K562 (cell line): ENCODE measurements at regions not wholly inside any gene's neighbourhood (a gene's known extent, or its start where the extent isn't known, plus 50 kb on each side); places are given as distances from the start of the nearest gene placed in this dataset.

Experiments
- ATAC-seq: fragments of 200-7000 bp; cut with Tn5 transposase; 3 replicates; pipeline ENCODE4 v1.9.1; 2020; ENCODE audit warnings: moderate library complexity
- BruUV-seq: library from RNA; stranded (reverse); fragments of 400-500 nt; replicated peaks from 2 replicates; lab custom pipeline; 2021; lab: Mats Ljungman, UMichigan
- CTCF ChIA-PET: fragments of 300-600 bp; formaldehyde crosslinking; extraction: SDS; loops from one replicate; lab custom pipeline; 2021; ENCODE audit warnings: low intra/inter-chr PET ratio; lab: Yijun Ruan, JAX
- POLR2A ChIA-PET: fragments of 300-600, 350-650 bp; sonication (Branson Sonifier 250); formaldehyde crosslinking; extraction: SDS; loops from one replicate; lab custom pipeline; 2021; ENCODE audit warnings: antibody characterized with exemption, inconsistent platforms; lab: Yijun Ruan, JAX
- DNase-seq, 4 experiments: peaks; one replicate each; pipeline versions ENCODE4 v3.0.0 to v3.0.0-alpha.2; 2011 to 2018; ENCODE audit warnings: low spot score in 3 of 4, mixed read lengths in 3 of 4; ENCODE audit errors: extremely low read depth in 1 of 4
- FAIRE-seq: peaks from 2 replicates; lab custom pipeline; 2011; peaks lifted over from hg19 to GRCh38; lab: Jason Lieb, UNC
- H2AFZ ChIP-seq: 2 replicates; pipeline ENCODE4 v1.6.0; 2011; ENCODE audit warnings: low read depth, low read length, control low read depth, inconsistent platforms
- H3K27ac ChIP-seq: fragments of 200-600 bp; 3 replicates; pipeline ENCODE4 v1.8.0; 2011; ENCODE audit warnings: low read depth, mild to moderate bottlenecking, control low read depth, inconsistent platforms, low read length, moderate library complexity, mixed read lengths; ENCODE audit errors: extremely low read depth
- H3K27me3 ChIP-seq, 2 experiments: fragments of 300-600 bp in 1 of 2; 2 replicates in 1 of 2; 3 replicates in 1 of 2; pipeline versions ENCODE4 v1.6.0 to v1.8.0; 2011; ENCODE audit warnings: inconsistent platforms in 2 of 2, low read length in 2 of 2, mild to moderate bottlenecking in 1 of 2, mixed read lengths in 1 of 2, moderate library complexity in 1 of 2; ENCODE audit not compliant: control insufficient read depth in 2 of 2, insufficient read depth in 2 of 2
- H3K36me3 ChIP-seq: fragments of 300-600 bp; 3 replicates; pipeline ENCODE4 v1.8.0; 2011; ENCODE audit warnings: mild to moderate bottlenecking, low read length, inconsistent platforms; ENCODE audit not compliant: control insufficient read depth, insufficient read depth
- H3K4me1 ChIP-seq, 2 experiments: fragments of 200-600 bp in 1 of 2; replicated peaks in 1 of 2; 2 replicates in 1 of 2; 3 replicates in 1 of 2; pipeline versions ENCODE4 v1.5.1 to v1.8.0; 2011; ENCODE audit warnings: inconsistent platforms in 2 of 2, low read length in 2 of 2, mild to moderate bottlenecking in 1 of 2, mixed read lengths in 1 of 2, moderate library complexity in 1 of 2; ENCODE audit not compliant: control insufficient read depth in 2 of 2, insufficient read depth in 2 of 2
- H3K4me2 ChIP-seq: 2 replicates; pipeline ENCODE4 v1.6.1; 2011; ENCODE audit warnings: low read length, control low read depth, inconsistent platforms, mixed read lengths; ENCODE audit not compliant: insufficient read depth
- H3K4me3 ChIP-seq: fragments of 200-600 bp; sonication (generic), shearing (Covaris generic); 2 replicates; pipeline ENCODE4 v1.5.1; 2016; ENCODE audit warnings: control low read depth, inconsistent platforms
- H3K79me2 ChIP-seq: fragments of 200-600 bp; 3 replicates; pipeline ENCODE4 v1.8.0; 2011; ENCODE audit warnings: low read length, inconsistent platforms; ENCODE audit not compliant: control insufficient read depth, insufficient read depth
- H3K9ac ChIP-seq, 2 experiments: 2 replicates each; pipeline versions ENCODE4 v1.6.0 to v1.6.1; 2011; ENCODE audit warnings: low read depth in 2 of 2, low read length in 2 of 2, control low read depth in 1 of 2, inconsistent platforms in 1 of 2, mild to moderate bottlenecking in 1 of 2, mixed read lengths in 1 of 2; ENCODE audit not compliant: insufficient read depth in 1 of 2
- H3K9me1 ChIP-seq: one replicate; pipeline ENCODE4 v1.6.0; 2011; ENCODE audit warnings: inconsistent platforms, mild to moderate bottlenecking, low read length, moderate library complexity; ENCODE audit not compliant: control insufficient read depth, insufficient read depth
- H3K9me3 ChIP-seq: replicated peaks from 2 replicates; pipeline ENCODE4 v1.5.1; 2011; ENCODE audit warnings: low read depth, low read length, inconsistent platforms; ENCODE audit not compliant: control insufficient read depth, insufficient read depth
- H4K20me1 ChIP-seq: replicated peaks from 2 replicates; pipeline ENCODE4 v1.6.1; 2011; ENCODE audit warnings: low read length, inconsistent platforms, mixed read lengths; ENCODE audit not compliant: control insufficient read depth, insufficient read depth
- CBFA2T2 ChIP-seq: fragments of 450-650 bp; conservative IDR thresholded peaks from 2 replicates; pipeline ENCODE4 v1.6.1; 2017; ENCODE audit warnings: mild to moderate bottlenecking
- CBFA2T3 ChIP-seq: fragments of 450-650 bp; IDR thresholded peaks from 2 replicates; pipeline ENCODE4 v1.6.1; 2017
- CBX8 ChIP-seq: fragments of 200-600 bp; sonication (generic); IDR thresholded peaks from 2 replicates; pipeline ENCODE4 v1.6.1; 2012; ENCODE audit warnings: borderline replicate concordance, mixed run types, low read depth, mild to moderate bottlenecking, moderate library complexity, mixed read lengths, low read length, control low read depth, inconsistent platforms; ENCODE audit not compliant: poor library complexity, severe bottlenecking; ENCODE audit errors: extremely low read depth
- HOXB6 ChIP-seq: fragments of 250-450 bp; sonication (Bioruptor Pico); IDR thresholded peaks from 2 replicates; pipeline ENCODE4 v1.5.1; 2022; ENCODE audit warnings: mild to moderate bottlenecking, borderline replicate concordance
- KDM1A ChIP-seq, 2 experiments: fragments of 450-650 bp; IDR thresholded peaks; 2 replicates each; pipeline ENCODE4 v1.6.1; 2016; ENCODE audit warnings: mild to moderate bottlenecking in 2 of 2
- KLF16 ChIP-seq: IDR thresholded peaks from 2 replicates; pipeline ENCODE4 v1.6.1; 2016; ENCODE audit warnings: antibody characterized with exemption
- NCOR1 ChIP-seq: fragments of 450-650 bp; IDR thresholded peaks from 2 replicates; pipeline ENCODE4 v1.6.1; 2016; ENCODE audit warnings: mild to moderate bottlenecking, moderate library complexity
- NFIC ChIP-seq: fragments of 450-650 bp; IDR thresholded peaks from 2 replicates; pipeline ENCODE4 v1.6.1; 2017; ENCODE audit warnings: mild to moderate bottlenecking, inconsistent platforms
- STAT5A ChIP-seq: IDR thresholded peaks from 2 replicates; pipeline ENCODE4 v1.6.1; 2012; ENCODE audit warnings: low read length, inconsistent platforms, borderline replicate concordance
- TAL1 ChIP-seq: fragments of 450-650 bp; IDR thresholded peaks from 2 replicates; pipeline ENCODE4 v1.6.1; 2016; ENCODE audit warnings: mild to moderate bottlenecking
- TCF3 ChIP-seq: sonication (generic); formaldehyde crosslinking; IDR thresholded peaks from 2 replicates; pipeline ENCODE4 v1.4.0; 2020; ENCODE audit warnings: mild to moderate bottlenecking, missing genetic modification reagents
- TEAD4 ChIP-seq, 2 experiments: sonication (generic) in 1 of 2; formaldehyde crosslinking in 1 of 2; IDR thresholded peaks; 2 replicates each; pipeline versions ENCODE4 v1.6.1 to v1.8.0; 2012 to 2022; ENCODE audit warnings: borderline replicate concordance in 1 of 2, inconsistent platforms in 1 of 2, low read length in 1 of 2, mild to moderate bottlenecking in 1 of 2, missing genetic modification reagents in 1 of 2
- ZNF395 ChIP-seq: fragments of 200-800 bp; sonication (Bioruptor generic); IDR thresholded peaks from 2 replicates; pipeline ENCODE4 v1.6.1; 2017; ENCODE audit warnings: missing genetic modification characterization, missing compliant biosample characterization
- ZNF830 ChIP-seq: fragments of 250-450 bp; sonication (Bioruptor Pico); IDR thresholded peaks from 2 replicates; pipeline ENCODE4 v1.5.0; 2021; ENCODE audit warnings: mild to moderate bottlenecking
- ZSCAN32 ChIP-seq: fragments of 450-650 bp; formaldehyde crosslinking; IDR thresholded peaks from 2 replicates; pipeline ENCODE4 v1.4.0; 2020; ENCODE audit warnings: mild to moderate bottlenecking, moderate library complexity
- WGBS: fragments of 100-300 bp; shearing (Covaris generic); methylation state at CpG from one replicate; pipeline ENCODE4 v1.1.6; 2016; ENCODE audit warnings: low coverage, mixed read lengths; ENCODE audit not compliant: insufficient coverage; ENCODE audit errors: missing lambda C conversion rate; 5-methylcytosine and 5-hydroxymethylcytosine counted together
- in situ Hi-C: fragments of 300-500 bp; cut with MboI; formaldehyde crosslinking; loops from 4 replicates; pipeline ENCODE4 v1.15.0; 2018; ENCODE audit warnings: inconsistent platforms, mixed read lengths
- intact Hi-C: fragments of 100-400 bp; cut with micrococcal nuclease; formaldehyde crosslinking; loops from 2 replicates; pipeline ENCODE4 v1.14.2; 2022

- Histone ChIP-seq H3K9me1 (no peaks in the 10 kb centered on the region), H3K4me3 (no peak overlapping the region), H3K79me2 (no peaks in the 10 kb centered on the region), H3K27ac (no peak overlapping the region), H2AFZ (no peak overlapping the region), H3K9ac (no peak overlapping the region), H3K4me1 (no peaks in the 10 kb centered on the region), H3K4me2 (no peak overlapping the region), H4K20me1 (no peaks in the 10 kb centered on the region), H3K27me3 (peaks cover 0 to 17% of the 10 kb centered on the region in 2 experiments; a peak in 2 of 5 replicates), H3K9me3 (no peaks in the 10 kb centered on the region), H3K36me3 (no peaks in the 10 kb centered on the region)
- peak; percentile 60; the same call in 2 of the 3 replicates for ATAC-seq
- TF ChIP-seq ZNF830 (CRISPR knock-in tag), result no peak
- TF ChIP-seq CBFA2T3, result peak; percentile 86
- TF ChIP-seq NCOR1, result peak; percentile 42
- peak; percentile 60; the same call in 1 of the 2 replicates for TF ChIP-seq TEAD4 (IDR thresholded peaks at IDR 0.05; ENCODE audit: low read length)
- no peak for TF ChIP-seq TEAD4 (CRISPR knock-in tag; IDR thresholded peaks at IDR 0.05; ENCODE audit: borderline replicate concordance)
- TF ChIP-seq HOXB6, result no peak
- peak; percentile 56; the same call in 1 of the 2 replicates for TF ChIP-seq TAL1
- TF ChIP-seq ZSCAN32 (CRISPR knock-in tag), result no peak
- TF ChIP-seq CBX8, result no peak
- TF ChIP-seq CBFA2T2, result peak; percentile 81
- TF ChIP-seq STAT5A, result peak; percentile 13; the same call in 1 of the 2 replicates
- peak; percentile 37 for TF ChIP-seq NFIC
- 0 out of 2 replicates have a peak, but pooled peaks have one; percentile 19 for TF ChIP-seq KLF16
- no peak for TF ChIP-seq ZNF395
- TF ChIP-seq TCF3, result peak; percentile 59
- TF ChIP-seq KDM1A (IDR thresholded peaks at IDR 0.05), result peak; percentile 80 to 81
- peak in 2 of 4 experiments; percentile 36 to 46 for DNase-seq
- intact Hi-C loops (loop anchor here (10.0 kb wide), 1 partner anchor 181 kb away; no protein-coding TSS in a partner anchor), in situ Hi-C loops (no loop called here)
- no TSS peak for BruUV-seq
- WGBS, result 1% methylated on average over 12 of the region's 12 CpGs
- POLR2A ChIA-PET, result no interaction called here
- CTCF ChIA-PET, result no interaction called here
- FAIRE-seq, result no peak
These were observed 50.3 kb upstream of the VSTM2B start for GRCh38 chr19:29475469-29475868.
